ENCODE measurements at regions not wholly inside any gene's neighbourhood (a gene's known extent, or its start where the extent isn't known, plus 50 kb on each side); places are given as distances from the start of the nearest gene placed in this dataset.

GRCh38 chr6:4559281-4559875, 216.8 kb upstream of the CDYL start:
- DNase-seq (ENCODE audit: low read depth): no peak

DNA sequence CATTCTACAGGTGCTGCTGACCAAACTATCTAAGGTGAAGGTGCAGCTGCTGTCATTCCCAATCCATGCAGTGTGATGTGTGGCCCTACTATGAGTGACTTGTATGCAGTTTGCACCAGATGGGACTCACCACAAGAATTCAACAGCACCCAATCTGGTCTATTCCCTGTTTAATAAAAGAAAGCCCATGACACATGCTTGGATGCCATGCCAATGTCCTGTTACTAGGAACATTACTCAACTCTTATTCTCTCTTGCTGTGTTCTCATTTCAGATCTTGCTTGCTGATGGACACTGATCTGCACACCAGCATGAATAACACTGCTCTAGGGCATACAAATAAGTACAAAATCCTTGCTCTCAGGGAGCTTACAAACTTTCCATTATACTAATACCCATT, 221.6 kb upstream of the CDYL start:
- no peak for DNase-seq (ENCODE audit: low read depth)

DNA sequence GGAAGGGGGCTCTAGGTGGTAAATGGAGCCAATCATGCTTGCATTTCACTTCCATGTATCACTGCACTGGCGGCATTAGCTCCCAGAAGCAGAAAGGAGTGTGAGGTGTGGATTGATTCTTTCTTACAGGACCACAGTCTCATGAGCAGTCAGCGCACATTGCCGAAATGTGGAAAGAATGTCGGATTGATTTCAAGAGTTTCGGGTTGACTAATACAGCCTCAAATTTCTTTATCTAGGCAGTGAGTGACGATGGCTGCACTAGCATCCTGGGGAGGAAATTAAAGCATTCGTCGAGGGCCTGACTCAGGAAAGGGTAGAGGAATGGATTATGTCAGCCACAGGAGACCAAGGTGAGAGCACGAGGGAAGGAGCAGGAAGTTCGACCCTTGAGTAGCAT, 222.8 kb upstream of the CDYL start:
- no peak for DNase-seq (ENCODE audit: low read depth)

GRCh38 chr6:4550227-4550597, 226.0 kb upstream of the CDYL start:
- no peak for DNase-seq (ENCODE audit: low read depth)

DNA sequence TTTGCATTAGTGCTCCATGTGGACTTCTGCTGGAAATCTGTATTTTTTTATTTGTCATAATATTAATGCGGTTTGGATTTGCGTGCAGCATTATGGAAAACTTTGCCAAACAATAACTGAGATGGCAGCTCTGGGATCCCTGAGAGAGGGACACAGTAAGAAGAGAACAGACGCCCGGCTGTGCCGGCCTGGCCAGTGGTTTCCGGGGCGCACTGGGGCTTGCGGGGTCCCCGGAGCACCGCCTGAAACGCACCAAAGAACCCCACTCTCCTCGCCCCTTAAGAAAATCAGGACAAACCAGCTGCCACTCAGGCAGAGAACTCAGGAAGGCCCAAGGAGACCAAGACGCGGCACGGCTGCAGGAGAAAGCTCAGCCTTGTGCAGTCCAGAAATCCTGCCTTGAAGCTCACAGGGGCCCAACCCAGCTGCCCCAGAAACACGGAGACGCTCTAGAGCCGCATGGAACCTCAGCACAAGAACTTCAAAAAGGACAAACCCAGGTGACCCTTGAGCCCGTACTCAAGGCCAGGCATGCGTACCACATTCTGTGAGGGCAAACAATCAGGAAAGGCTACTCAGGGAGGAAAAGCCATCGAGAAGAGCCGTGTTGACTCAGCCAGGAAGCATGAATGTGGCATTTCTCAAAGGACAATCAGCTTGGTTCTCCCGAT, 226.5 kb upstream of the CDYL start:
- DNase-seq (ENCODE audit: low read depth): no peak

GRCh38 chr6:4545893-4546292, 230.3 kb upstream of the CDYL start:
- DNase-seq (ENCODE audit: low read depth): no peak

GRCh38 chr6:4543596-4543995, 232.6 kb upstream of the CDYL start:
- DNase-seq (ENCODE audit: low read depth): no peak

DNA sequence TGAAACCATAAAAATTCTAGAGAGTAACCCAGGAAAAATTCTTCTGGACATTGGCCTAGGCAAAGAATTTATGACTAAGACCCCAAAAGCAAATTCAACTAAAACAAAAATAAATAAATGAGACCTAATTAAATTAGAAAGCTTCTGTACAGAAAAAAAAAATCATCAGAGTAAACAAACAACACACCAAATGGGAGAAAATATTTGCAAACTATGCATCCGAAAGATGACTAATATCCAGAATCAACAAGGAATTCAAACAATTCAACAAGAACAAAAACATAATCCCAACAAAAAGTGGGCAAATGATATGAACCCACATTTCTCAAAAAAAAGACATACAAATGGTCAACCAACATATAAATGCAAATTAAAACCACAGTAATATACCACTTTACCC, 242.6 kb upstream of the CDYL start:
- DNase-seq (ENCODE audit: low read depth): no peak

DNA sequence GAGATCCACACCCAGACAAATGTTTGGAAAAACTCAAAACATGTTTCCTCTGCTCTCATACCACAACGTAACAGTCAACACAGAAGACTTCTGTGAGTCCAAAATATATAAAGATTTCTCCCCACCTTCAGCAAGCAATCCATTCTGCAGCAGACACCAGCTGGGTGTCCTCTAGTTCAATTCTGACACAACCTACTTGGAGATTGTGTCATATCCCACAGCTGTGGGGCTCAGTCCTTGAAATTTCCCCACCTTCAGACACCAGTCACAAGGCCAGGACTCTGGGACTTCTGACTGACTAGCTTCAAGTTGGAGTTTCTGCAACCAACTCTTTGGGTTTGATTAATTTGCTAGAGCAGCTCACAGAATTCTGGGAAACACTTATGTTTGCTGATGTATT, 244.8 kb upstream of the CDYL start:
- no peak for DNase-seq (ENCODE audit: low read depth)

GRCh38 chr6:4522453-4522852, 253.8 kb upstream of the CDYL start:
- no peak for DNase-seq (ENCODE audit: low read depth)

DNA sequence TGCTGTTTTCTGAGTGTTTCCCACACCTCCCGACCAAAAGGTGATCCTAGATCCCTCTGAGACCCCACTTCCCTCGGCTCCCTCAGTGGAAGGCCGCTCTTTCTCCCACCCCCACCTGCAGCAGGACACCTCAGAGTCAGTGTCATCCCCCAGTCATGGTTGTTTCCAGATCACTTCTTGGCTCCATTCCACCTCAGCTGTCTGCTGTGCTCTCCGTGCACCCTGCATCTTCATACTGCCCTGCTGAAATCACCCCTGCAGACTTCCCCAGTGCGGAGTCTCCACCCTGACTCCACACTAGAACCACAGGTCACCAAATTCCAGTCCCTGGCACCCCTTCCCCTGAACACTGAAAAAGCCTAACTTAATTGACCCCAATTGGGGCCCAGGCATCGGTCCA, 255.1 kb upstream of the CDYL start:
- no peak for DNase-seq (ENCODE audit: low read depth)

GRCh38 chr6:4518506-4518905, 257.7 kb upstream of the CDYL start:
- DNase-seq (ENCODE audit: low read depth): peak; percentile 22

GRCh38 chr6:4516206-4516605, 260.0 kb upstream of the CDYL start:
- no peak for DNase-seq (ENCODE audit: low read depth)

GRCh38 chr6:4513561-4513960, 262.6 kb upstream of the CDYL start:
- DNase-seq (ENCODE audit: low read depth): no peak

DNA sequence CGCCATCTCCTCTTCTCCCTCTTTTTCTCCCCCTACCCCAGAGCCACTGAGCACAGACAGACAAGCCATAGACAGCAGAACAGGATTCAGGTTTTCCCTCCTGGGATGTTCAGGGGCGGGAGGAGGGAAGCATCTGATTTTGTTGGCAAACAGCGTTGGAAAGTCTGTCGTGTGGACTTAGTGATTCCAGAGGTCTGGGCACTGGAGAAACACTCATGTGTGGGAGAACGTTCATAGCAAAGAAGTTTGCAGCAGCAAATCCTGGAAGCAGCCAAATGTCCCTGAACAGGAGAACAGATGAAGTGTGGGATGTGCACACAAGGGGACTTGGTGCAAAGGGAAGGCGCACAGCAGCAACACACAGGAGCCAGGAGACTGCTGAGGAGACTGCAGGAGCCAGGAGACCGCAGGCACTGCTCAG, 264.1 kb upstream of the CDYL start:
- no peak for DNase-seq (ENCODE audit: low read depth)

GRCh38 chr6:4511641-4512020, 264.6 kb upstream of the CDYL start:
- no peak for DNase-seq (ENCODE audit: low read depth)

GRCh38 chr6:4510906-4511640, 265.1 kb upstream of the CDYL start:
- DNase-seq (ENCODE audit: low read depth): no peak

DNA sequence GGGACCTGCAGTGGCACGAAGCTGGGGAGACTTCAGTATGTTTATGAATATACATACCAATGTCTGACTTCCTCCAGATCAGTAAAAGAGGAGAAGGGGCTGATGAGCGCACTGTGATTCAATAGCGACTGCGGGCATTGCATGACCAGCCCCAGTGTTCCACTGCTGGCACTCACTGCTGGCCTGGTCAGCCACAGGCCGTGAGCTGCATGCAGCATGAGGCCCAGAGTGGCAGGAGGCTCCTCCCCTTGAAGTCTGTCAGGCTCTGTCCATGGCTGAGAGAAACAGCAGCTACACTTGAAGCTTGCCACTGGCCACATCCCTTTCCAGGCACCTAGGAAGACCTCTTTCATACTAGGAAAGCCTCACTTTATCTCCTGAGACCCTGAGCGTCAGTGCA, 265.9 kb upstream of the CDYL start:
- no peak for DNase-seq (ENCODE audit: low read depth)

DNA sequence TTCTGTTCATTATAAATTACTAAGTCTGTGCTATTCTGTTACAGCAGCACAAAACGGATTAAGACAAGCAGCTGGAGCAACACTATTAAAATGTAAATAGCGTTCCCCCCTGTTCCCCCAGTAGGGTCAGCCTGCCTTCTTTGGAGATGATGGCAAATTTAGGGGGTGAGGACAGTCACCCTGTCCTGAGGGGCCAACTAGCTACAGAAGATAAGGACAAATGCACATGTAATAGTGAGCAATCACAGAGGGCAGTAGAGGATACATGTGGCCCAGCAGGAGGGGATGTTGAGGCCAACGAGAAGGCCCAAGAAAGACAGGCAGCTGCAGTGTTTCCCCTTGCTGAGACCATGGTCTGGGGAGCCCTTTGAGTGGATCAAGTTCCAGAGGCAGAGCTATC, 266.7 kb upstream of the CDYL start:
- no peak for DNase-seq (ENCODE audit: low read depth)

- DNase-seq (ENCODE audit: low read depth): peak; percentile 21
These were observed 269.4 kb upstream of the CDYL start for GRCh38 chr6:4506792-4507191.

DNA sequence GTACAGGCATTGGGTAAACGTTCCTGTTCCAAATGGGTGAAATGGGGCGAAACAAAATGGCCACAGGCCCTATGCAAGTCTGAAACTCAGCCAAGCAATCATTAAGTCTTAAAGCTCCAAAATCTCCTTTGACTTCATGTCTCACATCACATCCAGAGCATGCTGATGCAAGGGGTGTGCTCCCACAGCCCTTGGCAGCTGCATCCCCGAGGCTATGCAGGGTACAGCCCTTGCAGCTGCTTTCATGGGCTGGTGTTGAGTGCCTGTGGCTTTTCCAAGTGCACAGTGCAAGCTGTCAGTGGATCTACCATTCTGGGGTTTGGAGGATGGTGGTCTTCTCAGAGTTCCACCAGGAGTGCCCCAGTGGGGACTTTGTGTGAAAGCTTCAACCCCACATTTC, 270.0 kb upstream of the CDYL start:
- DNase-seq (ENCODE audit: low read depth): no peak

- DNase-seq (ENCODE audit: low read depth): no peak
These were observed 271.5 kb upstream of the CDYL start for GRCh38 chr6:4504700-4505099.

DNA sequence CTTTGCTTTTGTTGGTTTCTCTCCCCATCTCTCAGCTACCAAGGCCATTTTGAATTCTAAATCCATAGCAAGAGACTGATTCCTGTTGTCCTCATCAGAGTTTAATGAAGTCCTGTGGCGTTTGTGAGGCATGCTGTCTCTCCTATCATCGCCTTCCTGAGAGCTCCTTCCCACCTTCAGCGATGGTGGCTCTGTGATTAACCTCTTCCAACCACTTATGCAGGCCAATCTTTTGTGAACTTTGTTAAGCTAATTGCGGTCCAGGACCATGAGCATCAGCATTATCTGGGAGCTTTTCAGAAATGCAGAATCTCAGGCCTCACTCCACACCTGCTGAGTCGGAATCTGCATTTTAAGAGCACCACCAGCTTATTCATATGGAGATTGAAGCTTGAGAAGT, 272.5 kb upstream of the CDYL start:
- no peak for DNase-seq (ENCODE audit: low read depth)

DNA sequence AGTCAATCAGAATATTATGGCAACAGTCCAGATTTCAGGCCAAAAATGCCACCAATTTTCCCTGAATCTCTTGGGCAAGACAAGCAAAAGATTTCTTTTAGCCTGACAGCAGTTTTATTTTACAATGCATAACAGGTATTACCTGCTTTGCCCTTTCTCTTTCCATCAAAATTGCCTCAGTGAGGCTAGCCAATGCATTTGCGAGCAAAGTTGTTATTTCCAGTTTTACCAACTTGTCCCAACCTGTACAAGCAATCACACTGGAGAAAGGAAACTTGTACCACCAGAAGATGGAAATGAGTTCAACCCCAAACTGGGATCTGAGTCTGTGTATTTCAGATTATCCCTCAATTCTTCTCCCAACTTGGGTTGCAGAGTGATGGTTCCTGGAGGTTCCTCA, 279.9 kb upstream of the CDYL start:
- no peak for DNase-seq (ENCODE audit: low read depth)

All from fibroblast of the conjunctiva (primary cell).